Astrocyte (in vitro differentiated cells and primary cell): ENCODE measurements at regions not wholly inside any gene's neighbourhood (a gene's known extent, or its start where the extent isn't known, plus 50 kb on each side); places are given as distances from the start of the nearest gene placed in this dataset.

Experiments used
- EZH2 ChIP-seq: IDR thresholded peaks from 2 replicates; pipeline ENCODE4 v1.6.1; 2012; ENCODE audit warnings: mild to moderate bottlenecking, low read length, inconsistent platforms; ENCODE audit not compliant: insufficient read depth
- TF ChIP-seq, protein P1 (sequence below): IDR thresholded peaks from 2 replicates; pipeline ENCODE4 v1.5.1; 2011; ENCODE audit warnings: low read depth, mild to moderate bottlenecking, inconsistent platforms, low read length, moderate library complexity; ENCODE audit not compliant: insufficient read depth

DNA sequence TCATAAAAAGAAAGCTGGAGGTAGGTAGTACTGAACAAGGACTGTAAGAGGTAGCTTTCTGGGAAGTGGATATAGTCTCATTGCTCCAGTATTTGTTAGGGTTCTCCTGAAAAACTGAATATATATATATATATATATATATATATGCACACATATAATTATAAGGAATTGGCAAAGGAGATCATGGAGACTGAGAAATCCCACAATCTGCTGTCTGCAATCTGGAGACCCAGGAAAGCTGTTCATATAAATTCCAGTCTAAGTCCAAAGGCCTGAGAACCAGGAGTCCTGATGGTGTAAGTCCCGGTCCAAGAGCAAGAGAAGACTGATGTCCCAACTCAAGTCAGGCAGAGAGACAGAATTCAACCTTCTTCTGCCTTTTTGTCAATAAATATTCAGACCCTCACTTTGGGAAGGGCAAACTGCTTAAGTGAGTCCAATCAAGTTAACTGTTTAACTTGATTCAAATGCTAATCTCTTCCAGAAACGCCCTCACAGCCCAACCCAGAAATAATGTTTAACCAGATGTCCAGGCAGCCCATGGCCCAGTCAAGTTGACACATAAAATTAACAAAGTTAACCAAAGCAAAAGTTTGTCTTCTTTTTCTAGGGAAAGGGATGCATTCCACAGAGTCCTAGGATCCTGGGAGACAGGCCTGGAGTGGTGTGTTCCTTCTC lies 225.3 kb upstream of the KAZN start:
- TF ChIP-seq, protein P1, sequence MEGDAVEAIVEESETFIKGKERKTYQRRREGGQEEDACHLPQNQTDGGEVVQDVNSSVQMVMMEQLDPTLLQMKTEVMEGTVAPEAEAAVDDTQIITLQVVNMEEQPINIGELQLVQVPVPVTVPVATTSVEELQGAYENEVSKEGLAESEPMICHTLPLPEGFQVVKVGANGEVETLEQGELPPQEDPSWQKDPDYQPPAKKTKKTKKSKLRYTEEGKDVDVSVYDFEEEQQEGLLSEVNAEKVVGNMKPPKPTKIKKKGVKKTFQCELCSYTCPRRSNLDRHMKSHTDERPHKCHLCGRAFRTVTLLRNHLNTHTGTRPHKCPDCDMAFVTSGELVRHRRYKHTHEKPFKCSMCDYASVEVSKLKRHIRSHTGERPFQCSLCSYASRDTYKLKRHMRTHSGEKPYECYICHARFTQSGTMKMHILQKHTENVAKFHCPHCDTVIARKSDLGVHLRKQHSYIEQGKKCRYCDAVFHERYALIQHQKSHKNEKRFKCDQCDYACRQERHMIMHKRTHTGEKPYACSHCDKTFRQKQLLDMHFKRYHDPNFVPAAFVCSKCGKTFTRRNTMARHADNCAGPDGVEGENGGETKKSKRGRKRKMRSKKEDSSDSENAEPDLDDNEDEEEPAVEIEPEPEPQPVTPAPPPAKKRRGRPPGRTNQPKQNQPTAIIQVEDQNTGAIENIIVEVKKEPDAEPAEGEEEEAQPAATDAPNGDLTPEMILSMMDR = no peak
- no peak for TF ChIP-seq EZH2
